HCT116 (cell line): ENCODE measurements at regions not wholly inside any gene's neighbourhood (a gene's known extent, or its start where the extent isn't known, plus 50 kb on each side); places are given as distances from the start of the nearest gene placed in this dataset.

Experiments used
- ATAC-seq: fragments of 200-7000 bp; cut with Tn5 transposase; 2 replicates; pipeline ENCODE4 v1.9.1; 2020; ENCODE audit warnings: mild to moderate bottlenecking, moderate library complexity
- BruUV-seq: library from RNA; stranded (reverse); fragments of 400-500 nt; replicated peaks from 2 replicates; lab custom pipeline; 2021; lab: Mats Ljungman, UMichigan
- CTCF ChIA-PET: fragments of 300-600 bp; sonication (Branson Sonifier 250); formaldehyde crosslinking; loops from one replicate; lab custom pipeline; 2021; ENCODE audit warnings: antibody characterized with exemption; lab: Charles Lee
- POLR2A ChIA-PET: fragments of 300-600, 350-600 bp; sonication (Branson Sonifier 250); formaldehyde crosslinking; loops from one replicate; lab custom pipeline; 2021; ENCODE audit warnings: antibody characterized with exemption; lab: Charles Lee
- RAD21 ChIA-PET, 2 experiments: fragments of 300-600 bp; sonication (Branson Sonifier 250); formaldehyde crosslinking; loops; one replicate each; lab custom pipeline; 2023; ENCODE audit warnings: low total read pairs in 2 of 2; ENCODE audit not compliant: uncharacterized antibody in 2 of 2, unreplicated experiment in 2 of 2, low non-redundant PET in 1 of 2; lab: Charles Lee
- DNase-seq: peaks from one replicate; pipeline ENCODE4 v3.0.0-alpha.2; 2010; ENCODE audit warnings: low read depth, low spot score
- H2AFZ ChIP-seq: fragments of 200-600 bp; shearing (Covaris generic), sonication (generic); 2 replicates; pipeline ENCODE4 v1.6.1; 2017; ENCODE audit warnings: low read depth, mixed run types, mixed read lengths, antibody characterized with exemption, low read length; ENCODE audit not compliant: poor library complexity, severe bottlenecking
- H3K27ac ChIP-seq: 2 replicates; pipeline ENCODE4 v1.5.1; 2012; ENCODE audit warnings: low read depth, low read length
- H3K27me3 ChIP-seq: fragments of 200-600 bp; sonication (generic); 2 replicates; pipeline ENCODE4 v1.6.1; 2016; ENCODE audit warnings: mixed run types, low read length, mixed read lengths; ENCODE audit not compliant: insufficient read depth
- H3K36me3 ChIP-seq, 2 experiments: fragments of 200-500 bp in 1 of 2; fragments of 200-600 bp in 1 of 2; sonication (Bioruptor generic) in 1 of 2; sonication (generic) in 1 of 2; 2 replicates each; pipeline versions ENCODE4 v1.5.1 to v1.6.1; 2014 to 2016; ENCODE audit warnings: low read length in 2 of 2, inconsistent platforms in 1 of 2, mixed read lengths in 1 of 2, mixed run types in 1 of 2; ENCODE audit not compliant: insufficient read depth in 2 of 2, control insufficient read depth in 1 of 2
- H3K4me1 ChIP-seq, 2 experiments: fragments of 200-600 bp in 1 of 2; sonication (generic) in 1 of 2; 2 replicates each; pipeline versions ENCODE4 v1.5.1 to v1.6.1; 2012 to 2017; ENCODE audit warnings: low read length in 2 of 2, inconsistent platforms in 1 of 2, mild to moderate bottlenecking in 1 of 2, mixed read lengths in 1 of 2, mixed run types in 1 of 2, moderate library complexity in 1 of 2; ENCODE audit not compliant: insufficient read depth in 2 of 2, control insufficient read depth in 1 of 2
- H3K4me2 ChIP-seq: fragments of 200-600 bp; sonication (generic); 2 replicates; pipeline ENCODE4 v1.6.1; 2017; ENCODE audit warnings: mixed run types, low read length, mixed read lengths
- H3K4me3 ChIP-seq, 2 experiments: fragments of 200-600 bp in 1 of 2; sonication (generic) in 1 of 2; replicated peaks in 1 of 2; 2 replicates each; pipeline ENCODE4 v1.5.1; 2011 to 2016; ENCODE audit warnings: low read length in 2 of 2, control low read depth in 1 of 2, low read depth in 1 of 2, mild to moderate bottlenecking in 1 of 2, mixed read lengths in 1 of 2, mixed run types in 1 of 2
- H3K79me2 ChIP-seq: fragments of 200-600 bp; sonication (generic); 2 replicates; pipeline ENCODE4 v1.6.1; 2017; ENCODE audit warnings: mild to moderate bottlenecking, mixed run types, low read length, moderate library complexity, mixed read lengths; ENCODE audit not compliant: insufficient read depth
- H3K9ac ChIP-seq: fragments of 200-600 bp; sonication (generic); 2 replicates; pipeline ENCODE4 v1.6.1; 2016; ENCODE audit warnings: low read length, mixed read lengths
- H3K9me2 ChIP-seq: fragments of 200-600 bp; sonication (generic), shearing (Covaris generic); 2 replicates; pipeline ENCODE4 v1.6.1; 2017; ENCODE audit warnings: mixed run types, mild to moderate bottlenecking, moderate library complexity; ENCODE audit not compliant: insufficient read depth
- H3K9me3 ChIP-seq, 2 experiments: fragments of 200-500 bp in 1 of 2; fragments of 200-600 bp in 1 of 2; sonication (Bioruptor generic) in 1 of 2; sonication (generic) in 1 of 2; 2 replicates each; pipeline ENCODE4 v1.6.1; 2014 to 2017; ENCODE audit warnings: low read length in 2 of 2, mixed read lengths in 2 of 2, inconsistent platforms in 1 of 2, low read depth in 1 of 2, mild to moderate bottlenecking in 1 of 2, mixed run types in 1 of 2, moderate library complexity in 1 of 2; ENCODE audit not compliant: control insufficient read depth in 1 of 2, insufficient read depth in 1 of 2
- H4K20me1 ChIP-seq: fragments of 200-600 bp; sonication (generic), shearing (Covaris generic); 2 replicates; pipeline ENCODE4 v1.6.1; 2017; ENCODE audit warnings: mixed run types, mild to moderate bottlenecking, moderate library complexity; ENCODE audit not compliant: insufficient read depth
- FOSL1 ChIP-seq: IDR thresholded peaks from 2 replicates; pipeline ENCODE4 v1.6.1; 2012; ENCODE audit warnings: low read depth
- JUND ChIP-seq: IDR thresholded peaks from 2 replicates; pipeline ENCODE4 v1.6.1; 2012
- POLR2A ChIP-seq: IDR thresholded peaks from 2 replicates; pipeline ENCODE4 v1.7.0; 2011; ENCODE audit warnings: borderline replicate concordance; ENCODE audit not compliant: insufficient read depth, insufficient read length; ENCODE audit errors: extremely low read depth
- TCF7L2 ChIP-seq: IDR thresholded peaks from 2 replicates; pipeline ENCODE4 v1.7.0; 2011; ENCODE audit warnings: borderline replicate concordance, inconsistent platforms; ENCODE audit not compliant: insufficient read depth, insufficient read length; ENCODE audit errors: extremely low read depth
- ZFX ChIP-seq: fragments of 450-650 bp; IDR thresholded peaks from 2 replicates; pipeline ENCODE4 v1.6.1; 2017
- ZNF274 ChIP-seq: fragments of 200-500 bp; sonication (Bioruptor generic); IDR thresholded peaks from 2 replicates; pipeline ENCODE4 v1.6.1; 2014; ENCODE audit warnings: mild to moderate bottlenecking, low read depth, low read length, inconsistent platforms
- intact Hi-C: fragments of 100-400 bp; cut with micrococcal nuclease; formaldehyde crosslinking; loops from 2 replicates; pipeline ENCODE4 v1.10.0; 2022
- TF ChIP-seq, protein P1 (sequence below): IDR thresholded peaks from 2 replicates; pipeline ENCODE4 v1.6.1; 2012; ENCODE audit warnings: low read depth
- TF ChIP-seq, protein P2 (sequence below): IDR thresholded peaks from 2 replicates; pipeline ENCODE4 v1.6.1; 2012

DNA sequence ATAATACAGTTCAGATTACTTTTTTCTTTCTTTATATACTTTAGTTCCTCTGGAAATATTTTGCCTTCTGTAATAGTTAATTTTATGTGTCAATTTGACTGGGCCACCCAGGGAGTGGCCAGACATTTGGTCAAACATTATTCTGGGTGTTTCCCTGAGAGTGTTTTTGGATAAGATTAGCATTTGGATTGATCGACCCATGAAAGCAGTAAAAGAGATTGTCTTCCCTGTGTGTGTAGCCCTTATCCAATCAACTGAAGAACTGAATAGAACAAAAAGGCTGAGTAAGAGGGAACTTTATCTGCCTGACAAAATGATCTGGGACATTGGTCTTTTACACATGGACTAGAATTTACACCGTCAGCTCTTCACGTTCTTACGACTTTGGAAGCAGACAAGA lies 1190.1 kb upstream of the FAM98A start:
- Histone ChIP-seq H3K79me2 (no peaks in the 10 kb centered on the region), H3K4me2 (no peak overlapping the region), H3K9me2 (no peaks in the 10 kb centered on the region), H3K27me3 (no peaks in the 10 kb centered on the region), H3K9ac (no peak overlapping the region), H2AFZ (no peak overlapping the region), H3K36me3 (no peaks in the 10 kb centered on the region), H3K27ac (no peak overlapping the region), H4K20me1 (no peaks in the 10 kb centered on the region), H3K4me3 (no peak overlapping the region), H3K4me1 (no peaks in the 10 kb centered on the region), H3K9me3 (peaks cover 0 to 7% of the 10 kb centered on the region in 2 experiments; a peak in 2 of 4 replicates)
- no peak for ATAC-seq
- TF ChIP-seq ZFX: no peak
- TF ChIP-seq, protein P1, sequence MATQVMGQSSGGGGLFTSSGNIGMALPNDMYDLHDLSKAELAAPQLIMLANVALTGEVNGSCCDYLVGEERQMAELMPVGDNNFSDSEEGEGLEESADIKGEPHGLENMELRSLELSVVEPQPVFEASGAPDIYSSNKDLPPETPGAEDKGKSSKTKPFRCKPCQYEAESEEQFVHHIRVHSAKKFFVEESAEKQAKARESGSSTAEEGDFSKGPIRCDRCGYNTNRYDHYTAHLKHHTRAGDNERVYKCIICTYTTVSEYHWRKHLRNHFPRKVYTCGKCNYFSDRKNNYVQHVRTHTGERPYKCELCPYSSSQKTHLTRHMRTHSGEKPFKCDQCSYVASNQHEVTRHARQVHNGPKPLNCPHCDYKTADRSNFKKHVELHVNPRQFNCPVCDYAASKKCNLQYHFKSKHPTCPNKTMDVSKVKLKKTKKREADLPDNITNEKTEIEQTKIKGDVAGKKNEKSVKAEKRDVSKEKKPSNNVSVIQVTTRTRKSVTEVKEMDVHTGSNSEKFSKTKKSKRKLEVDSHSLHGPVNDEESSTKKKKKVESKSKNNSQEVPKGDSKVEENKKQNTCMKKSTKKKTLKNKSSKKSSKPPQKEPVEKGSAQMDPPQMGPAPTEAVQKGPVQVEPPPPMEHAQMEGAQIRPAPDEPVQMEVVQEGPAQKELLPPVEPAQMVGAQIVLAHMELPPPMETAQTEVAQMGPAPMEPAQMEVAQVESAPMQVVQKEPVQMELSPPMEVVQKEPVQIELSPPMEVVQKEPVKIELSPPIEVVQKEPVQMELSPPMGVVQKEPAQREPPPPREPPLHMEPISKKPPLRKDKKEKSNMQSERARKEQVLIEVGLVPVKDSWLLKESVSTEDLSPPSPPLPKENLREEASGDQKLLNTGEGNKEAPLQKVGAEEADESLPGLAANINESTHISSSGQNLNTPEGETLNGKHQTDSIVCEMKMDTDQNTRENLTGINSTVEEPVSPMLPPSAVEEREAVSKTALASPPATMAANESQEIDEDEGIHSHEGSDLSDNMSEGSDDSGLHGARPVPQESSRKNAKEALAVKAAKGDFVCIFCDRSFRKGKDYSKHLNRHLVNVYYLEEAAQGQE: no peak
- no peak for TF ChIP-seq POLR2A
- TF ChIP-seq ZNF274: no peak
- TF ChIP-seq, protein P2, sequence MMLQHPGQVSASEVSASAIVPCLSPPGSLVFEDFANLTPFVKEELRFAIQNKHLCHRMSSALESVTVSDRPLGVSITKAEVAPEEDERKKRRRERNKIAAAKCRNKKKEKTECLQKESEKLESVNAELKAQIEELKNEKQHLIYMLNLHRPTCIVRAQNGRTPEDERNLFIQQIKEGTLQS: no peak
- TF ChIP-seq JUND: no peak
- TF ChIP-seq FOSL1: no peak
- no peak for TF ChIP-seq TCF7L2
- intact Hi-C loops: no loop called here
- BruUV-seq: no TSS peak
- ChIA-PET RAD21 (no interaction called here), CTCF (no interaction called here), POLR2A (no interaction called here)
- DNase-seq: no peak
